ENCODE measurements at regions not wholly inside any gene's neighbourhood (a gene's known extent, or its start where the extent isn't known, plus 50 kb on each side); places are given as distances from the start of the nearest gene placed in this dataset.

GRCh38 chr1:195202241-195202640 lies 1406.0 kb downstream of the KCNT2 start:
- CTCF ChIA-PET = no interaction called here
- no peaks in the 10 kb centered on the region for H3K36me3 Mint-ChIP-seq (ENCODE audit: insufficient read depth, unreplicated experiment)
- BruUV-seq (replicated peaks) = no TSS peak

GRCh38 chr1:195200772-195201171 lies 1407.5 kb downstream of the KCNT2 start:
- no peaks in the 10 kb centered on the region for H3K4me1 Mint-ChIP-seq (ENCODE audit: insufficient read depth, unreplicated experiment)
- POLR2A ChIA-PET = no interaction called here
- no peak overlapping the region for H3K4me3 Mint-ChIP-seq (ENCODE audit: unreplicated experiment)
- no peaks in the 10 kb centered on the region for H3K36me3 Mint-ChIP-seq (ENCODE audit: insufficient read depth, unreplicated experiment)
- CTCF ChIA-PET = no interaction called here
- TF ChIP-seq CTCF (IDR thresholded peaks at IDR 0.05; ENCODE audit: unreplicated experiment) = no peak
- H3K9me3 Mint-ChIP-seq (ENCODE audit: unreplicated experiment) = peaks cover 8% of the 10 kb centered on the region
- no TSS peak for BruUV-seq (replicated peaks)
- intact Hi-C loops (cut with micrococcal nuclease) = no loop called here
- no peak overlapping the region for H3K27ac Mint-ChIP-seq (ENCODE audit: low read depth, unreplicated experiment)
- DNase-seq (ENCODE audit: unreplicated experiment) = no peak
- H3K27me3 Mint-ChIP-seq (ENCODE audit: insufficient read depth, unreplicated experiment) = no peaks in the 10 kb centered on the region

More at GRCh38 chr1:195202241-195202640, 1406.0 kb downstream of the KCNT2 start:
- Mint-ChIP-seq H3K27me3 (ENCODE audit: insufficient read depth, unreplicated experiment) (no peaks in the 10 kb centered on the region), H3K4me3 (ENCODE audit: unreplicated experiment) (no peak overlapping the region), H3K4me1 (ENCODE audit: insufficient read depth, unreplicated experiment) (no peaks in the 10 kb centered on the region), H3K27ac (ENCODE audit: low read depth, unreplicated experiment) (no peak overlapping the region), H3K9me3 (ENCODE audit: unreplicated experiment) (peaks cover 8% of the 10 kb centered on the region)
- TF ChIP-seq CTCF (IDR thresholded peaks at IDR 0.05; ENCODE audit: unreplicated experiment) = no peak
- no peak for DNase-seq (ENCODE audit: unreplicated experiment)
- POLR2A ChIA-PET = no interaction called here
- intact Hi-C loops (cut with micrococcal nuclease) = no loop called here

- Mint-ChIP-seq H3K4me3 (ENCODE audit: unreplicated experiment) (no peak overlapping the region), H3K27ac (ENCODE audit: low read depth, unreplicated experiment) (no peak overlapping the region), H3K4me1 (ENCODE audit: insufficient read depth, unreplicated experiment) (no peaks in the 10 kb centered on the region), H3K9me3 (ENCODE audit: unreplicated experiment) (no peaks in the 10 kb centered on the region), H3K36me3 (ENCODE audit: insufficient read depth, unreplicated experiment) (no peaks in the 10 kb centered on the region), H3K27me3 (ENCODE audit: insufficient read depth, unreplicated experiment) (no peaks in the 10 kb centered on the region)
- CTCF ChIA-PET = no interaction called here
- BruUV-seq (replicated peaks) = no TSS peak
- TF ChIP-seq CTCF (IDR thresholded peaks at IDR 0.05; ENCODE audit: unreplicated experiment) = no peak
- POLR2A ChIA-PET = no interaction called here
- DNase-seq (ENCODE audit: unreplicated experiment) = no peak
- intact Hi-C loops (cut with micrococcal nuclease) = no loop called here
These were observed 1411.1 kb downstream of the KCNT2 start for GRCh38 chr1:195197116-195197515.

GRCh38 chr1:195195423-195196057 lies 1412.7 kb downstream of the KCNT2 start:
- Mint-ChIP-seq H3K9me3 (ENCODE audit: unreplicated experiment) (no peaks in the 10 kb centered on the region), H3K4me1 (ENCODE audit: insufficient read depth, unreplicated experiment) (no peaks in the 10 kb centered on the region), H3K36me3 (ENCODE audit: insufficient read depth, unreplicated experiment) (no peaks in the 10 kb centered on the region), H3K27me3 (ENCODE audit: insufficient read depth, unreplicated experiment) (no peaks in the 10 kb centered on the region), H3K27ac (ENCODE audit: low read depth, unreplicated experiment) (no peak overlapping the region), H3K4me3 (ENCODE audit: unreplicated experiment) (no peak overlapping the region)
- no peak for DNase-seq (ENCODE audit: unreplicated experiment)
- ChIA-PET POLR2A (no interaction called here), CTCF (no interaction called here)
- TF ChIP-seq CTCF (IDR thresholded peaks at IDR 0.05; ENCODE audit: unreplicated experiment) = no peak
- intact Hi-C loops (cut with micrococcal nuclease) = no loop called here
- BruUV-seq (replicated peaks) = no TSS peak
